ENCODE measurements at regions not wholly inside any gene's neighbourhood (a gene's known extent, or its start where the extent isn't known, plus 50 kb on each side); places are given as distances from the start of the nearest gene placed in this dataset.

GRCh38 chr7:83212883-83213282 lies 50.2 kb upstream of the PCLO start:
- TF ChIP-seq CTCF (IDR thresholded peaks at IDR 0.05; ENCODE audit: insufficient read depth, low read length) = no peak
- DNase-seq (ENCODE audit: low read depth) = no peak

More at GRCh38 chr7:83212883-83213282, 50.2 kb upstream of the PCLO start:
- no peak overlapping the region for H3K4me3 ChIP-seq (ENCODE audit: low read depth, low read length)

Data from fibroblast of the aortic adventitia (primary cell).